AG04450 (cell line): ENCODE measurements at regions not wholly inside any gene's neighbourhood (a gene's known extent, or its start where the extent isn't known, plus 50 kb on each side); places are given as distances from the start of the nearest gene placed in this dataset.

Experiments used
- CTCF ChIA-PET: fragments of 300-600, 350-600 bp; formaldehyde crosslinking; extraction: SDS; loops from one replicate; lab custom pipeline; 2022; ENCODE audit warnings: antibody characterized with exemption, inconsistent platforms; lab: Charles Lee
- POLR2A ChIA-PET: fragments of 350-600 bp; formaldehyde crosslinking; extraction: SDS; loops from one replicate; lab custom pipeline; 2021; ENCODE audit warnings: antibody characterized with exemption, inconsistent platforms; lab: Yijun Ruan, JAX
- DNase-seq: peaks from one replicate; pipeline ENCODE4 v3.0.0-alpha.2; 2011; ENCODE audit warnings: low read depth, low spot score
- H3K27ac ChIP-seq: one replicate; pipeline ENCODE4 v1.5.1; 2012; ENCODE audit warnings: low read depth, low read length, control low read depth
- H3K27me3 ChIP-seq: one replicate; pipeline ENCODE4 v1.6.0; 2012; ENCODE audit warnings: low read length; ENCODE audit not compliant: control insufficient read depth, insufficient read depth
- H3K4me3 ChIP-seq: 2 replicates; pipeline ENCODE4 v1.5.1; 2011; ENCODE audit warnings: mild to moderate bottlenecking, low read depth, low read length, control low read depth
- H3K9me3 ChIP-seq: 2 replicates; pipeline ENCODE4 v1.5.1; 2012; ENCODE audit warnings: low read length; ENCODE audit not compliant: control insufficient read depth, insufficient read depth
- TF ChIP-seq, protein P1 (sequence below): IDR thresholded peaks from 2 replicates; pipeline ENCODE4 v1.5.1; 2011; ENCODE audit warnings: low read depth, low read length, control low read depth, inconsistent platforms

DNA sequence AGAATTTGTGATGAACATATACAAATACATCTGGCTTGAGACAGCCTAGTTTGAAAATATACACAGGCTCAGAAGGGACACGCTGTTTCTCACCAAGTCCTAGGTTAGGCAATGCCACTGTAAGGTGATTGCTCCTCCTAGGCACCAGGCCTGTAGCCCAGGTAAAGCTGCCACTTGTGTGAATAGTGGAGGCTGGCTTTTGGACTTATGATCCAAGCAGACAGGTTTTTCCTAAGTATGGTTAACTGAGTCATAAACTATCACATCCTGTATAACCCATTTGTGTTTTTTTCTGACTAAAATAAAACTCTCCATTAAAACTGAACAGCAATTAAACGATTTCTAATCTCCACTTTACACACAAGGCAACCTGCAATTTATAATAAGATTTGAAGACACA, 81.0 kb downstream of the SEMA4F start:
- H3K9me3 ChIP-seq: no peaks in the 10 kb centered on the region
- no peak overlapping the region for H3K27ac ChIP-seq
- CTCF ChIA-PET: interaction anchor here (0.6 to 0.9 kb wide), 3 partner anchors 20 to 142 kb away, joined by 3 read pairs; no protein-coding TSS in a partner anchor
- no peak for DNase-seq
- POLR2A ChIA-PET: interaction anchor here (0.8 kb wide), 1 partner anchor 10 kb away, joined by 4 read pairs; no protein-coding TSS in a partner anchor
- TF ChIP-seq, protein P1, sequence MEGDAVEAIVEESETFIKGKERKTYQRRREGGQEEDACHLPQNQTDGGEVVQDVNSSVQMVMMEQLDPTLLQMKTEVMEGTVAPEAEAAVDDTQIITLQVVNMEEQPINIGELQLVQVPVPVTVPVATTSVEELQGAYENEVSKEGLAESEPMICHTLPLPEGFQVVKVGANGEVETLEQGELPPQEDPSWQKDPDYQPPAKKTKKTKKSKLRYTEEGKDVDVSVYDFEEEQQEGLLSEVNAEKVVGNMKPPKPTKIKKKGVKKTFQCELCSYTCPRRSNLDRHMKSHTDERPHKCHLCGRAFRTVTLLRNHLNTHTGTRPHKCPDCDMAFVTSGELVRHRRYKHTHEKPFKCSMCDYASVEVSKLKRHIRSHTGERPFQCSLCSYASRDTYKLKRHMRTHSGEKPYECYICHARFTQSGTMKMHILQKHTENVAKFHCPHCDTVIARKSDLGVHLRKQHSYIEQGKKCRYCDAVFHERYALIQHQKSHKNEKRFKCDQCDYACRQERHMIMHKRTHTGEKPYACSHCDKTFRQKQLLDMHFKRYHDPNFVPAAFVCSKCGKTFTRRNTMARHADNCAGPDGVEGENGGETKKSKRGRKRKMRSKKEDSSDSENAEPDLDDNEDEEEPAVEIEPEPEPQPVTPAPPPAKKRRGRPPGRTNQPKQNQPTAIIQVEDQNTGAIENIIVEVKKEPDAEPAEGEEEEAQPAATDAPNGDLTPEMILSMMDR: no peak
- H3K4me3 ChIP-seq: no peak overlapping the region
- H3K27me3 ChIP-seq: no peaks in the 10 kb centered on the region

DNA sequence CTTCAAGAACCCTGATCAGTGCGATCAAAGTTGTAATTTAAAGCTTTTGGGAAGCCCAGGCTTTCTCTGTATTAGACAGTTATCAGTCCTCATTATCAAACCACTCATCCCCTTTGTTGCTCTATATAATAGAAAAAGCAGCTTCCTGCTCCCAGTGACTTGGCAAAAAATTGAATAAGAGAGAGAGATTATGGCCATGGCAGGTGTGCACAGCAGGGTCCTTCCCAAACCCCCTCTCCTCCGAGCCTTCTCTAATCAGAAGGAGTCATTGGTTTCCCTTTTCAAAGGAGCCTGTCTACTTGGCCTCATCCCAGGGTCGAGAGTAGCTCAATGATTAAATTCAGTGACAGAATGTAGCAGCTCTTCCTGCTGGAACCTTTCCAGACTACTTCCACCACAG, 81.5 kb downstream of the SEMA4F start:
- H3K4me3 ChIP-seq: no peak overlapping the region
- no peak for DNase-seq
- H3K9me3 ChIP-seq: no peaks in the 10 kb centered on the region
- ChIA-PET CTCF (interaction anchor here (0.6 to 0.9 kb wide), 4 partner anchors 8 to 141 kb away, joined by 3 read pairs; no protein-coding TSS in a partner anchor), POLR2A (no interaction called here)
- no peak overlapping the region for H3K27ac ChIP-seq
- TF ChIP-seq, protein P1: no peak
- H3K27me3 ChIP-seq: no peaks in the 10 kb centered on the region

DNA sequence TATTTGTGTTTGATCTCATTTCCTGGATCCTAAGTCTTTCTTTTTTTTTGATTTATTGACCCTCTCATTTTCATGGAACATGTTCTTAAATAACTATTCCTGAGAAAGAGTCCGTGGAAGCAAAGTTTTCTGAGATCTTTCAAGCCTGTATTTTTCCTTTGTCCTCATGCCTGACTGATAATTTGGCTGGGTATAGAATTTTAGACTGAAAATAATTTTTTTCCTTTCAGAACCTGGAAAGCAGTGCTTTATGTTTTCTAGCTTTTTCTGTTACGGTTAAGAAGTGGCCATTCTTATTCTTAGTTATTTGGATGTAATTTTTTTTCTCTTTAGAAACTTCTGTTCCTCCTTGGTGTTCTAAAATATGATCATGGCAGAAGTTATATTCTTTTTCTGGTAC, 82.5 kb downstream of the SEMA4F start:
- POLR2A ChIA-PET: no interaction called here
- CTCF ChIA-PET: interaction anchor here (1.6 kb wide), 1 partner anchor 22 kb away, joined by 5 read pairs; no protein-coding TSS in a partner anchor
- Histone ChIP-seq H3K27ac (no peak overlapping the region), H3K27me3 (no peaks in the 10 kb centered on the region), H3K9me3 (no peaks in the 10 kb centered on the region), H3K4me3 (no peak overlapping the region)
- TF ChIP-seq, protein P1: no peak
- DNase-seq: no peak

DNA sequence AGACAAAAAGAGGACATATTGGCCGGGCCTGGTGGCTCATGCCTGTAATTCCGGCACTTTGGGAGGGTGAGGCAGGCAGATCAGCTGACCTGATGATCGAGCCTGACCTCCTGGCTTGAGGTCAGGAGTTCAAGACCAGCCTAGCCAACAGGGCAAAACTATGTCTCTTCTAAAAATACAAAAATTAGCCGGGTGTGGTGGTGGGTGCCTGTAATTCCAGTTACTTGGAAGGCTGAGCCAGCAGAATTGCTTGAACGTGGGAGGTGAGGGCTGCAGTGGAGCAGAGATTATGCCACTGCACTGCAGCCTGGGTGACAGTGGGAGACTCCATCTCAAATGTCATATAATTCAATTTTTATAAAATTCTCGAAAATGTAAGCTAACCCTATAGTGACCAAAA, 84.5 kb downstream of the SEMA4F start:
- Histone ChIP-seq H3K27me3 (no peaks in the 10 kb centered on the region), H3K9me3 (no peaks in the 10 kb centered on the region), H3K4me3 (no peak overlapping the region), H3K27ac (no peak overlapping the region)
- TF ChIP-seq, protein P1: no peak
- no peak for DNase-seq
- ChIA-PET POLR2A (no interaction called here), CTCF (no interaction called here)

DNA sequence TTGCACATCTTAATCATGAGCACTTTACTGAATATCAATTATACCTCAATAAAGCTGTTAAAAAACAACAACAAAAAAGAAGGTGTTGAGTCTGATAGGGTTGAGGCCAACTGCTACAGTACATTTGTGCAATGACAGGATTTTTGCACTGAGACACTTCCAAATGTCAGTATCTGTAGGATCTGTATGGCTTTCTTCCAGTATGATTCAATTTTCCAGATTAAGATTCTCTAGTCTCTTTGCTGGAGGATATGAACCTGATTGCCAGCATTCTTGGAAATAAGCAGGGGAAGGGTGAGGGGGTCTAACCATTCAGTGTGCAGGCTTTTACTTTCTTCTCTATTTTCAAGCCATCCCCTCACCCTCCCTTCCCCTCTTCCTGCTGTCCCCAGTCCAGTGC, 85.1 kb downstream of the SEMA4F start:
- ChIA-PET POLR2A (no interaction called here), CTCF (no interaction called here)
- no peak overlapping the region for H3K27ac ChIP-seq
- TF ChIP-seq, protein P1: no peak
- H3K27me3 ChIP-seq: no peaks in the 10 kb centered on the region
- no peaks in the 10 kb centered on the region for H3K9me3 ChIP-seq
- no peak for DNase-seq
- H3K4me3 ChIP-seq: no peak overlapping the region
